Colon (tissue), 2 donors: ENCODE measurements at regions not wholly inside any gene's neighbourhood (a gene's known extent, or its start where the extent isn't known, plus 50 kb on each side); places are given as distances from the start of the nearest gene placed in this dataset.
"Not testable (repeated sequence)": the region's sequence is repeated elsewhere in the genome, so short reads cannot be mapped to it uniquely, and the experiment has no call there.

Experiments used
- FAIRE-seq: peaks from 2 replicates; lab custom pipeline; 2012; peaks lifted over from hg19 to GRCh38; lab: Jason Lieb, UNC
- donor health status: control.
- donor health status: control.

DNA sequence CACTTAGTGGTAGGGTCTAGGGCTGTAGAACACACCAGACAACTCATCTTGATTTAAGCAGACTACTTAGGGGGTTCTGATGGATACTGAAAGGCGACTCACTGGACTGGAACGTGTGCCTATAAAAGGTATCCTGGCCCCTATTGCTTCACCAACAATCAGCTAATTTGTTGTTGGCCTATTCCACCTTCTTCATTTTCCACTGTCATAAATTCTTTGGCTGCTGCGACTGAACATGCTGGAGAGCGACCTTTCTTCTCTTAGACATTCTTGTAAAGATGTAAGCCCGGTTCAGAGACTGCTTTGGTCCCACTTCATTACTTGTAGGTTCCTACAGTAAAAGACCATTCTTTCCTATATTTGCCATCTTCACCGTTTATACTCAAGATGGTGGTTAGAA, 609.9 kb upstream of the CITED2 start:
- FAIRE-seq, result no peak

DNA sequence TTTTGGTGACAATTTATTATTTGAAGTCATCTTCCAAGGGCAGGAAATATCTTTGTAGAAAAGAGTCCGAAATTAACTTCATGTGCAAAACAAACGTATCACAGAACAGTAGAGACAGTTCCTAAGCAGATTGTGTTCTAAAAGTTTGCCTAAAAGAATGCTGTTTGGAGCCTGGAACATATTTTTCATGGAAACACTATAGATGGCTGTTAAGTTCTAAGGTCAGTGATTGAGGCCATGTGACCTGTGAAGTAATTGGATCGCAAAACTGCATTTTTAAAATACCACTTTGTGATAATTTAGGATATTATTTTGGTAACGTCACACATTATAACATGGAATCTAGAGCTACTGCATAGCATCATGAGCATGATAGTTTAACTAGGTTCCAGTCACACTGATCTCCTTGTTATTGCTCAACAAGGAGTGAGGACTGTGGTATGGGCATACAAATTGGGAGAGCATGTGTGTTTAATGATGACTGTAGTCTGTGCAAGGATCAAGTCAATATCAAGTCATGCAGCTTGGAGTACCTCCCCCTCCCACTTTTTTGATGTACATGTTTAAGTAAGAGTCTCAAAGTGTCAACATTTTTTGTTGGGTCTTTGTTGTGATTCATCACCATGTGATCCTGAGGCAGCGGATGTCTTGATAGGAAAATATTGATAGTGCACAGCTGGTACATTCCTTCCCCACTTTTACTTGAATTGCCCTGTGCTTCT, 609.3 kb upstream of the CITED2 start:
- FAIRE-seq, result no peak

DNA sequence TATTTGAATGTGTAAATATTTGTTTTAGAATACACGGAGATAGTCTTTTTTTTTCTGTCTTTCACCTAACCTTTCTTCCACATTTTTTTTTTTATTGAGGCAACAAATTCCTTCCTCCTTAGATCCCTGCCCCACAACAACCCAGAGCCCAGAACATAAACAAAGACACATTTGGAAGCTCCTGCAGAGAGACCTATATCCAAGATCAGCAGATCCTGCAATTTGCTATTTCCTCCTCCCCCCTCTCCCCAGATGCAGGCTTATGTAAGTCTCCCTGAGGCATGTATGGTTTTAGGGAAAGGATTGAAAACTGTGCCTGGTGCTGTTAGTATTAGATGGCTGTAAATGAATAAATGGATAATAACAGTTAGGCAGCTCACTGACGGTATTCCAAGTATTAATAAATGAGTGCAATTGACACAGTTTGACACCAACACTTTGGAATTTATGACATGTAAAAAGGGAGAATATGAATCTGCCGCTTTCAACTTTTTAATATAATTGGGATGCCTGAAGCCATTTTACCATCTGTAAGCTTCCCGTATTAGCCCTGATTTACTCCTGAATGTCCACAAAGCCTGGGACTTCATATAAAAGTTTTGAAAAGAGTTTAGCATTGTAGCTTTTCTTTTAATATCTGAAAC, 608.3 kb upstream of the CITED2 start:
- FAIRE-seq, result no peak

DNA sequence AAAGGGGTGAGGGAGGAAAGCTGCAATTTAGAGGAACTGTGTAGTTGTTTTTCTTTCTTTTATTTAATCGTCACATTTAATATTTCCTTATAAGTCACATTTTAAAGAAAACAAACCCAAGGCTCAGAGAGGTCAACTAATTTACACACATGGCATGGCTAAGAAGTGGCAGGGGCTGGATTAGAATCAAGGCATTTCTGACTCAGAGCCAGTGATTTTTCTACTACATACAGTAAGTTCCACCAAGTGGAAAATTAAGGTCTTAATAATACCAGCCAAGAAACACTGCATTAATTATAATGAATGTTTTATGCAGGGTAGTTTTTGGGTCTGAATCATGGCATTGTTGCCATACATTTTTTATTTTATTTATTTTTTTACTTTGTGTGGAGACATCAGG, 607.7 kb upstream of the CITED2 start:
- FAIRE-seq, result no peak

DNA sequence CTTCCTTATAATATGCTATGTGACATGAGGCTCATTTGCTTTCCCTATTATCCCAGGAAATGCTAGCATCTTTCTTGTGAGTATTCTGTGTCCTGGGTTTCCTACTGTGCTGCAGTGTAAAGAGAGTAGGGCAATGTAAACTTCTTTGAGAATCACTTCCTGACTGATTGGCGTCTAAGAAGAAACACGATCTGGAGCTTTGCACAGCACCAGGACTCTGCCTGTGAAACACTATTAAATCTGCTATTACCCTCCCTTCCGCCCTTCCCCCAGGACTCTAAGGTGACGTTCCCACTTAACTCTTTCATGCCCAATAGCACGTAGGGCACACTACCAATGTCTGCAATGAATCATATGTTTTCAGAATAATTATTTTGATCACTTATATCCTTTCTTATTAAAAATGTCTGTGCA, 607.3 kb upstream of the CITED2 start:
- no peak for FAIRE-seq

DNA sequence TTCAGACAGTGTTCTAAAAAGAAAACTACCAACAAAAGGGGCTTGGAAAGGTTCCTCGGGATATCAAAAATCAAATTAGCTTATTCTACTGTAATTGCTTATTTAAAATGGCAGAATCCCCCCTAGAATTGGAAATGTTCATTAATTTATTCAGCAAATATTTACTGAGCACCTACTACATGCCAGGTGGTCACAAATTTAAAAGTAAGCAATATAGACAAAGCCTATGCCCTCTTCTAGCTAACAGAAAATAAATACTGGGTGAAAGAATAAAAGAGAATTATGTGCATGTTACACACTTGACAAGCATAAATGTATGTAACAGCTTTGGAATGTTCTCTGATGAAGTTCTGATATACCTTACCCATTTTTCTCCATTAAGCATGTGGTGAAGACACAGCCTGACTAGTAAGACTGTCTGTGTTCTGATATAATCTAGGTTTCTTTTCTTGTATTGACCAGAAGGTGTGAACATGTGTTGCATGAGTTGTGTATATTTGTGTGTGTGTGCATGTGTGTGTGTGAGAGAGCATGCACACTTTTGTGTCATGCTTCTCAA, 606.7 kb upstream of the CITED2 start:
- no peak for FAIRE-seq

DNA sequence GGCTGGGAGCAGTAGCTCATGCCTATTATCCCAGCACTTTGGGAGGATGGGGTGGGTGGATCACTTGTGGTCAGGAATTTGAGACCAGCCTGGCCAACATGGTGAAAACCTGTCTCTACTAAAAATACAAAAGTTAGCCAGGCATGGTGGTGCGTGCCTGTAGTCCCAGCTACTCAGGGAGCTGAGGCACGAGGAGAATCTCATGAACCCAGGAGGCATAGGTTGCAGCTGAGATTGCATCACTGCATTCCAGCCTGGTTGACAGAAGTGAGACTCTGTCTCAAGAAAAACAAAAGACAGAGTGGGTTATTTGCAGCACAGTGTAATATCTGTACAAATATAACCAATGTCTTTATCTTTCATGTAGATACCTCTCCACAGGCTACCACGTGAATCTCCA, 606.2 kb upstream of the CITED2 start:
- FAIRE-seq, result not testable (repeated sequence)

DNA sequence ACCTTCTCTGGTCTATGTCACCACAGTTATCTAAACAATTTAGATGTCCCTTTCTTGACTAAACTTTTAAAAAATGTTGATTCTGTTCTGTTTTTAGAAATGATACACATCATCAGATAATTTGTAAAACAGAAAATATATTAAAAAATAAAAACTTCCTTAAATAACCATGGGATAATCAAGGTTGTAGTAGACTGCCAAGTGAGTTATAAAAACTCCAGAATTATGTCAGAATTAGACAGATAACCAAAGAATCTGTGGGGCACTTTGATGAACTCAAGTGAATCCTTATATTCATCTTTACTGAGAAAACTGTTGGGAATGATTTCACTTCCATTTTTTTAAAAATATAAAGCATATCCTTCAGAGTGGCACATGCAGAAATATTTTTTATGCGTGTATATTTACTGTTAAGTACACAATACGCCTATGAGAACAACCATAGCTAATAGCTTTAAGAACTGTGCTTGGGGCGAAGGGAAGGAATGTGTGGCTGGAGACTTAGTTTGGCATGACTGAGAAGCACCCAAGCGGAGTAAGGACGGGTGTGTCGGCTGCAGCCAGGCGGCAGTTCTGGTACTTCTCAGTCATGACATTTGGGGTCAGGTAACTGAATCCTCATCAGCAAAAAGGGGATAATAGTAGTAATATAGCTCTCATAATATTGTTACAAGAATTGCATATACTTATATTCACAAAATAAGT, 604.7 kb upstream of the CITED2 start:
- FAIRE-seq, result no peak

DNA sequence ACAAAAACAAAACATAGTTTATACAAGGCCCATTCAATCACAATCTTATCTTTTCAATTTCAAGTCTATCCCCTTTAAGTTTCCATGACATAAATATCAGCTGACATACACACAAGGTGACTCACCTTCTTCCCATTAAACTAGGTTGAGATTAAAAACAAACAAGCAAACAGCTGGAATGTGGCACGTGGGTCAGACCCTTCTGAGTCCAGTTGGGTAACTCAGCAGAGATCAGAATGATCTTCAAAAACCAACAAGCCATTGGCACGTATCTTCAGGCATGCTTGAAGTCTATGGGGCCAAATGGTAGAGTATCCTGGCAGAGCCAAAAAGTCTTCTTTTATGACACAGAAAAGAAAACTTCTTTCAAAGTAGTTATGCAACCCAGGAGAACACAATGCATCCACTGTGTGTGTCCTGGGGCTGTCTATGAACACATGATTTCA, 603.5 kb upstream of the CITED2 start:
- no peak for FAIRE-seq

DNA sequence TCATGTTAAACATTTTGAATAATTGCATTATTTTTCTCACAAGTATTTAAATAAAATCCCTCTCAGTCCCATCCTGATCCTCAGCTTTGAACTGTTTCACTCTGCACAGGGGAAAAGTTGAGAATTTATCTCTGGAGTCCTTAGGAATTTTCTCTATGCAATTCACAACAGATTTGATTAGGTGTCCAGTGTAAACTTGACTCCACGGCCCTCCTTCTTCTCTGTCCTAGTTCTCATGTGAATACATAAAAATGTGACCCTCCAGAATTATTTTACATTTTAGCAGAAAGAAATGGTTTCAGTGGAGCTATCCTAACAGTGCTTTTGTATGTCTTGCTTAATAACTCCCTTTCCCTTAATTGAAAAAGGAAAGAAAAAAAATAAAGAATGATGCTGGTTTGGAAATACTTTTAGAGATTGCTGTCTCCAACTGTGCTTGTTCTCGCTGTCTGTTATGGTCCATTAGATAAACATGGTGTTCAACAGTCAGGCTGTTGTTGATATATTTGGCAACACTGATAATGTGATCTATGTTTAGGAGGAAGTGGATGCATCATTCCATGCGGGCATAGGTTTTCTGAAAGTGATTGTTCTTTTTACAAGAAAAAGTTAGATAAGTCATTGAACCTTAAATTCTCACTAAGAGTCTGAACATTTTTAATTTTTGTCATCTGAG, 599.4 kb upstream of the CITED2 start:
- FAIRE-seq, result no peak

DNA sequence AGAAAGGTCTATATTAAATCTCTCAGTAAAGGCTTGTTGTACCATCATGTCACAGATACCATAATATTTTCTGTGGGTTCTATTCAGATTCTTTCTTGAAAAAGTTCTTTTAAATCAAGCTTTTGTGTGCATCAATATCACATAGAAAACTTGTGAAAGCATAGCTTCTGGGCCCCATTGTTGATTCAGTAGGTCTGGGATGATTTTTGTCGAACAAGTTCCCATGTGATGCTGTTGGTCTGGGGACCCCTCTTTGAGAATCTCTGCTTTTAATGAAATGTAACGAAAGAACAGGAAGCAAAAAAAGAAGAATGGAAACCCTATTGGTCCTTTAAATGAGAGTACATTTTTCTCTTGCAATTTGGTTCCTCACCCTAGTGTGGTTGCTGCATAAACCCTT, 597.7 kb upstream of the CITED2 start:
- no peak for FAIRE-seq

DNA sequence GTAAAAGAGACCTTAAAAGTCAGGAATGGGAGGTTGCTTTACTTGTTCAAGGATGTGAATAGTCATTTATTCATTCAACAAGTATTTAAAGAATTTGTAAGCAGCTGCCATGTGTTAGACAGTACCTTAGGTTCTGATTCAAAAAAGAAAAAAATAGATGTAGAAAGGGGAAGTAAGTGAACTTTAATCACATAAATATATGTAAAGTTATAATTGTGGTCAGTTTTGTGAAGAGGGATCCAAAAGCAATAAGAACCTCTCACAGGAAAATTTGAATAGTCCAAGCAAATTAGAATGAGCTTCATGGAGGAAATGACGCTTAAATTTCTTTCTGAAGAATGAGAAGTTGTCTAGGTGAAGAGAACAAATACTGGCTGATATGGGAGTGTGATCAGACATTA, 596.1 kb upstream of the CITED2 start:
- no peak for FAIRE-seq

DNA sequence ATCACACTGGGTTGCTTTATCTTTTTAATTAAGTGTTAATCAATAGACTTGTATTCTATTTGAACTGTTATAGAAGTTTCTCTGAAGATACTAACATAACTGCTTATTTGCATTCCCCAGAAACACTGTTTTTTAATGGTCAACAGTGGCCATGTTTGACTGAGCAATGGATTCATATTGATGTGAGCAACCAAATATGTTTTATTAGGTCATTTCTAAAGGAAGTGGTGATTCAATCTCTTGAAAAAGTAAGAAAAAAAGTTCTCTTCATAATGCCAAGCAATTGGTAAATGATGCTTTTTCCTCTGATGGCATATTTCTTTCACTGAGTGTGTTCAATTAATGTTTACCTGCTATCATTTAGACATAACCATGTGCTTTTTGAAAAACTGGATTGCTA, 593.0 kb upstream of the CITED2 start:
- FAIRE-seq, result no peak

DNA sequence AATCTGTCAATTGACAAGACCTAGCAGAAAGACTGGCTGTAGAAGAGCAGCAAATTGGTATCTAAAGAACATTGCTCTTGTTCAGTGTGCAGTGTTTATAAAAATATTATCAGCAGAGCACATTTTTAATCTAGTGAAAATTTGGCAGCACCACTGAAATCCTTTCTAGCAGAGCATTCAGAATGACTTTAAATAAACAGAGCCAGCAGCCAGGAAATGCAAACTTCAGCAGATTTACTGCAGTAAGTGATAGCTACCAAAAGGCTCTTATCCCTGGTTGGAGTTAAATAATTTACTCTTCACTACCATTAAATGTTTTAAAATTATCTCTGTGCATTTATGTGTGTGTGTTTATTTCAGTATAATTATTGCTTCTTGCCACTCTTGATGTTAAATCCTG, 590.9 kb upstream of the CITED2 start:
- no peak for FAIRE-seq

DNA sequence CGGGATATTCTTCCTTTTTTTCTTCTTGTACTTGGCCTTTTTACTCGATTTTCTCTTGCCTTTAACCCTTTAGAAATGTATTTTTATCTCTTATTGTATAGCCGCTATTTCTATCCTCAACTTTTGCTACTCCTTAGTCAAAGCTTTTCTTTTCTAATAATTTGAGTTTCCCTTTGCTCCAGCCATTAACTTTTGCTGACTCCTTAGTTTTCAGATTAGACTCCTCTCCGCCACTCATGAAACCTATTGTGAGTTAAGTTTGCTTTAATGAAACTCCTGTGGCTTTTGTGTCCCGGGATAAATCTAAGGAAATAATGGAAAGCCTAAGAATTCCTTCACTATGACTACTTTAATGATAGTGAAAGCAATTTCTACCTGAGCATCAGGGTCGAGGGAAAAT, 590.3 kb upstream of the CITED2 start:
- no peak for FAIRE-seq

DNA sequence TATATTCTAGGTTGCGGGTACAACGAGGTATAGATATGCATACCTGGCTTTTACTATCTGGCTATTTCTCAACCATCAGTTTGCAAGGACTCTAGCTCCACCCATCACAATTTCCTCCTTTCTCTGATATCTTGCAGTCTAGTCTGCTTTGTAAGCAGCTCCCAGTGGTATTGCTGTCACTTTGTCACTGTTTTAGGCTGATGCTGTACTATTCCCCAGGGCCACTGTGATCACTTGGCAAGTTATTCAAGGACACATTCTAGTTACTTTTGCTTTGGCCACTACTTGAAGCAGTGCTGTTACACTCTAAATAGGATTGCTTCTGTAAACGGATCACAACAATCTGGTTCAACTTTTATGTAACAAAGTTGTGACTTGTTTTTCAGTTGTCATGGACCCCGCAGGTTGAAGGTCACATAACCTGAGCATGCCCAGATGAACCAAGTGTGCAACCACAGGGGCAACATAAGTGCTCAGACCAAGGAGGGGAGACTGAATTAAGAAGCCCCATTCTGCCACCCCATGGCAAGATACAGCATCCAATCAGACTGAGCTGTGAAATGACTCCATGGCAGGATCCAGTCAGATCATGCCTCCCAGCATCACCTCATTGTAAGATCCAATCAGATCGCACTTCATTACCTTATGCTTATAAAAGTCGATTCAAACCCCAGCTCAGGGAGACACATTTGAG, 588.4 kb upstream of the CITED2 start:
- FAIRE-seq, result no peak

DNA sequence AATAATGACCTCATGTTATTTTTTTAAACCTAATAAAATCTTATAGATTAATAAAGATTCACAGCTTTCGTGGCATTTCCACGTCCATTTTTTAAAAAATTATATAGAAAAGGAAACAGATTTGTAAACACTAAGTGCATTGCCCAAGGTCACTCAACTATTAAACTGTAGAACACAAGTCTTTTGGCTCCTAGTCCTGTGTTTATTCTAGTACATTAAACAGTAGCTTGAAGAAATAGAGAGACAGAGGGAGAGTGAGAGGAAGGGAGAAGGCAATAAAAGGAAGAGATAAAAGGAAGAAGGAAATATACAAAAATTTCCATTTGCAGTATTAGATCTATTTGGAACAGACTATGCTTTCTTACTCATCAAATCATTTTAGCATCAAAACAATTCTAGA, 586.7 kb upstream of the CITED2 start:
- FAIRE-seq, result no peak

DNA sequence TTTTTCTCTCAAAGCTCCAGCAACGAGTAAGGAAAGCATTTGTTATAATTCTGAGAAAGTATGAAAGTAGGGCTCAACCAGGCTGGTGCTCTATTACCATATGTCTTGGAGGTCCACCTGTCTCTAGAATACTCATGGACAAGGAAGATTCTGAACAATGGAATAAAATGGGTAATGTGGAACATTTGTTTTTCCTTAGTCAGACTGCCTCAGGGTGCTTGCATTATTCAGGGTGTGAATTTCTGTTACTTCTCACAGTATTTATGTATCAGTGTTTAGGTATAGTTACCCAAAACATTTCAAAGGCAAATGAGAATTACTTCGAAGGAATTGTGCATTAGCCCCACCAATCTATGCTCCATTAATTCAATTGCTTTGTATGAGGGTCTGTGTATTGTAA, 586.2 kb upstream of the CITED2 start:
- no peak for FAIRE-seq

DNA sequence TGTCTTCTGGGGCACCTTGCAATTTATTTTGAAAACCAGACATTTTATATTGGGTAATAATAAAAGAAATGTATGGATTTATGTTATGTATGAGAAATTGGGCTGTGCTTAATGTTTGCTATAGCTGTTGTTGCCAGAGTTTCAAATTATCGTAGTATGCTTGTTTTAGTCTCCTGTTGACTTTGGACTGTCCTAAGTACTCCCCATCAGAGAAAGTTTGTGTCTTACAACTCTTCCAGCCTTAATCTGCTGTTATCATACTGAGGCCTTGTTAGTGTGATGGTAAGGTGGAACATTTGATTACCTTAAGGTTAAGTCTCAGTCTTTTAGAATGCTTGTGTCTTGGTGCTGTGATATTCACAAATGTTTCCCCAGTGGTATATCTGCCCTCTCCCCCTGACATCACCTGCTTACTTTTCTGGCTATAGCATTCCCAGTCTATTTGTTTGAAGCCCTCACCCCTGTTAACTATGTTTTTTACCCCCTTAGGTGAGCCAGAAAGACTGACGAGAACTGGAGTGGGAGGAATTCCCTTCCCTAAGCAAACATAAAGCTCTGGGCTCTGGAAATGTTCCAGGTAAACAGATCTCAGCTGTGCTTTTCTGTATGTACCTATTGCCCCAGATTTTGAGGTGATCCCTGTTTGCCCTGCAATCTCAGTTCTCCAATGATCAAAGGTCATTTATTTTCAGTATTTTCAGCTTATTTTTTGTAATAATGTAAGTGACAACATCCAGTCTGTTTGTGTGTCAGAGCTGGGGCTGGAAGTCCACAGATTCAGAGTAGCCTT, 581.1 kb upstream of the CITED2 start:
- no peak for FAIRE-seq

DNA sequence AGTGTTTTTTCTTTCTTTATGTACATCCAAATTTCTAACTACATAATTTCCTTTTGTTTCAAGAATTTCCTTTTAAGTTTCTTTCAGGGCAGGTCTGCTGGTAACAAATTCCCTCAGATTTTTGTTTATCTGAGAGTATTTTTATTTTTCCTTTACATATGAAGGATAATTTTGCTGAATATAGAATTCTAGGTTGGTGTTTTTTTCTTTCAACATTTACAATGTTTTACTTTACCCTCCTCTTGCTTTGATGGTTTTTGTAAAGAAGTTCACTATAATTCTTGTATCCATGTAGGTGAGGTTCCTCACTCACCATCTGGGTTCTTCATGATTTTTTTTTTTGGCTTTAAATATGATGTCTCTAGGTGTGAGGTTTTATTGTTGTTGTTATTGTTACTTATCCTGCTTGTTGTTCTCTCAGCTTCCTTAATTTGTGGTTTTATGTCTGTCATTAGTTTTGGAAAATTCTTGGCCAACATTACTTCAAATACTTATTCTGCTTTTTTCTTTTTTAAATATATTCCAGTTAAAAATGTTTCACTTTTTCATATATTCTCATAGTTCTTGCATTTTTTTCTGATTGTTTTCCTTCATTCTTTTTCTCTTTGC, 580.1 kb upstream of the CITED2 start:
- FAIRE-seq, result no peak

DNA sequence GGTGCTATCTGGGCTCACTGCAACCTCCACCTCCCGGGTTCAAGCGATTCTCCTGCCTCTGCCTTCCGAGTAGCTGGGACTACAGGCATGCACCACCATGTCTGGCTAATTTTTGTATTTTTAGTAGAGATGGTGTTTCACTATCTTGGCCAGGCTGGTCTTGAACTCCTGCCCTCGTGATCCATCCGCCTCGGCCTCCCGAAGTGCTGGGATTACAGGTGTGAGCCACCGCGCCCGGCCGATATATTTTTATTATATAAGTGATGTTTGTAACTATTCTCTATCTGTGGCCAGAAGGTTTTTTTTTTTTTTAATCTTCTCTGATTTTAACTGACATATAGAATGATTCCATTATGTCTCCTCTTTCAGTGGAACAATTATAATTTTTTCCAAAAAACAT, 579.3 kb upstream of the CITED2 start:
- FAIRE-seq, result not testable (repeated sequence)
